Prostate gland (tissue), 2 donors: ENCODE measurements at regions not wholly inside any gene's neighbourhood (a gene's known extent, or its start where the extent isn't known, plus 50 kb on each side); places are given as distances from the start of the nearest gene placed in this dataset.

Experiments used
- CTCF ChIP-seq, 4 experiments: fragments of 200-600 bp in 2 of 4; fragments of 450-650 bp in 2 of 4; sonication (generic) in 2 of 4; IDR thresholded peaks; 1 replicate in 3 of 4; 2 replicates in 1 of 4; pipeline ENCODE4 v1.5.1; 2016 to 2019; ENCODE audit warnings: antibody characterized with exemption in 4 of 4, mild to moderate bottlenecking in 2 of 4, moderate library complexity in 2 of 4
- POLR2AphosphoS5 ChIP-seq: sonication (generic); formaldehyde crosslinking; IDR thresholded peaks from one replicate; pipeline ENCODE4 v1.6.1; 2017; ENCODE audit warnings: antibody characterized with exemption

DNA sequence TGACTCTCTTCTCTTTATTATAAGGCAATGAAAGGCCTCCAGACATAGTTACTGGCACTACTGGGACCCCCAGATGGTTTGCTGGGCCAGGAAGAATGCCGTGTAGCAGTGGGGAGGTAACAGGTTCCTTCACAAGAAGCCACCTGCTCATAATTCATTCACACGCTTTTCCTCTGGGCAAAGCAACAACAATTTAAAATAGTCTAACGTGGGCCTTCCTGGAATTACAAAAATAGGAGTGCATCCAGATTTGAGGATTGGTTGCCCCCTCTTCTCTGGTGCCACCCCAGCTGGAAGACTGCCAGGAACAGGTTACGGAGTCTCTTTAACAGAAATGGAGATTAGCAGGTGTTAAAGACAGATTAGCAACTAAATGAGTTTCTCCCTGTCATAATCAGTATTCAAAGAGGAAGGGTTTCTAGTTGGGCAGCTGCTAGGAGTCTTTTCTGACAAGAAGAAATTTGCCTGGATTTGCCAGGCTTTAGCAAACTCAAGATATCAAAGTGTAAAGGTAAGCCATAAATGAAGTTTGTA lies 409.6 kb downstream of the NPIPA8 start:
- TF ChIP-seq CTCF (IDR thresholded peaks at IDR 0.05), result no peak
- TF ChIP-seq POLR2AphosphoS5, result no peak
